Kidney (tissue), 13 donors: ENCODE measurements at regions not wholly inside any gene's neighbourhood (a gene's known extent, or its start where the extent isn't known, plus 50 kb on each side); places are given as distances from the start of the nearest gene placed in this dataset.
"Not testable (repeated sequence)": the region's sequence is repeated elsewhere in the genome, so short reads cannot be mapped to it uniquely, and the experiment has no call there.

Source experiments
- DNase-seq, 5 donors: peaks; one replicate each; pipeline ENCODE4 v3.0.0-alpha.2; 2013 to 2020
- FAIRE-seq: peaks from 2 replicates; lab custom pipeline; 2012; peaks lifted over from hg19 to GRCh38; lab: Jason Lieb, UNC
- H3K27ac ChIP-seq, 2 donors: one replicate each; pipeline ENCODE4 v1.7.0; 2013; ENCODE audit warnings: low read depth in 2 of 2, low read length in 2 of 2, inconsistent platforms in 1 of 2
- H3K27me3 ChIP-seq: one replicate; pipeline ENCODE4 v1.7.1; 2013; ENCODE audit warnings: low read length, inconsistent platforms; ENCODE audit not compliant: control insufficient read depth, insufficient read depth
- H3K36me3 ChIP-seq, 3 donors: one replicate each; pipeline versions ENCODE4 v1.7.0 to v1.7.1; 2013; ENCODE audit warnings: low read length in 3 of 3, control low read depth in 1 of 3, inconsistent platforms in 1 of 3; ENCODE audit not compliant: insufficient read depth in 3 of 3, control insufficient read depth in 2 of 3
- H3K4me1 ChIP-seq, 3 donors: one replicate each; pipeline versions ENCODE4 v1.7.0 to v1.7.1; 2013; ENCODE audit warnings: low read length in 3 of 3, inconsistent platforms in 1 of 3, low read depth in 1 of 3; ENCODE audit not compliant: control insufficient read depth in 2 of 3, insufficient read depth in 2 of 3
- H3K4me3 ChIP-seq, 3 donors: one replicate each; pipeline versions ENCODE4 v1.7.0 to v1.8.1; 2013; ENCODE audit warnings: low read length in 3 of 3, control low read depth in 1 of 3, inconsistent platforms in 1 of 3
- H3K9ac ChIP-seq, 3 donors: one replicate each; pipeline versions ENCODE4 v1.7.0 to v1.7.1; 2013; ENCODE audit warnings: low read length in 3 of 3, control low read depth in 1 of 3, inconsistent platforms in 1 of 3
- H3K9me3 ChIP-seq, 3 donors: one replicate each; pipeline versions ENCODE4 v1.7.0 to v1.7.1; 2013; ENCODE audit warnings: low read length in 3 of 3, control low read depth in 1 of 3, inconsistent platforms in 1 of 3; ENCODE audit not compliant: control insufficient read depth in 2 of 3, insufficient read depth in 1 of 3
- CTCF ChIP-seq: IDR thresholded peaks from 3 replicates; pipeline ENCODE4 v1.5.1; 2012; ENCODE audit warnings: mild to moderate bottlenecking, moderate library complexity, borderline replicate concordance; ENCODE audit not compliant: insufficient read depth; ENCODE audit errors: extremely low read depth
- intact Hi-C: fragments of 100-400 bp; cut with DNase I; formaldehyde crosslinking; loops from one replicate; pipeline ENCODE4 v1.11.1; 2022
- donor health status: control.
- donor health status: control.
- donor health status: control.
- donor health status: control.
- donor health status: control.
- donor health status: DM: yes; HTN: yes; CAD: no.
- donor health status: Normal renal cell carcinoma (clear cell type).

GRCh38 chrX:1847790-1848189, 232.9 kb downstream of the ASMT start:
- DNase-seq, intact Hi-C loops, H3K4me3 ChIP-seq: not testable (repeated sequence)

GRCh38 chrX:1851527-1851926, 236.7 kb downstream of the ASMT start:
- DNase-seq = no peak
- Histone ChIP-seq H3K27ac (no peak overlapping the region), H3K9me3 (no peaks in the 10 kb centered on the region), H3K4me1 (no peaks in the 10 kb centered on the region), H3K36me3 (no peaks in the 10 kb centered on the region), H3K9ac (no peak overlapping the region), H3K4me3 (no peak overlapping the region), H3K27me3 (no peaks in the 10 kb centered on the region)
- no peak for FAIRE-seq
- TF ChIP-seq CTCF = no peak
- intact Hi-C loops = no loop called here

More at GRCh38 chrX:1847790-1848189, 232.9 kb downstream of the ASMT start:
- not testable (repeated sequence) for H3K4me1 ChIP-seq, H3K36me3 ChIP-seq, H3K9me3 ChIP-seq, H3K9ac ChIP-seq, FAIRE-seq, H3K27me3 ChIP-seq, H3K27ac ChIP-seq

GRCh38 chrX:1852082-1852481, 237.2 kb downstream of the ASMT start:
- intact Hi-C loops = no loop called here
- no peak for FAIRE-seq

GRCh38 chrX:1853447-1853846, 238.6 kb downstream of the ASMT start:
- no peak for TF ChIP-seq CTCF
- no peak overlapping the region for H3K27ac ChIP-seq
- H3K4me1 ChIP-seq = no peaks in the 10 kb centered on the region
- H3K4me3 ChIP-seq = no peak overlapping the region
- no peaks in the 10 kb centered on the region for H3K9me3 ChIP-seq
- H3K9ac ChIP-seq = no peak overlapping the region
- FAIRE-seq = no peak
- DNase-seq = no peak
- no peaks in the 10 kb centered on the region for H3K36me3 ChIP-seq
- no peaks in the 10 kb centered on the region for H3K27me3 ChIP-seq
- intact Hi-C loops = no loop called here

More at GRCh38 chrX:1852082-1852481, 237.2 kb downstream of the ASMT start:
- no peak for DNase-seq
- no peak overlapping the region for H3K9ac ChIP-seq
- H3K36me3 ChIP-seq = no peaks in the 10 kb centered on the region
- no peak overlapping the region for H3K4me3 ChIP-seq
- H3K27me3 ChIP-seq = no peaks in the 10 kb centered on the region
- no peak for TF ChIP-seq CTCF
- H3K4me1 ChIP-seq = no peaks in the 10 kb centered on the region
- H3K9me3 ChIP-seq = no peaks in the 10 kb centered on the region
- no peak overlapping the region for H3K27ac ChIP-seq
